H7 (cell line): ENCODE measurements at regions not wholly inside any gene's neighbourhood (a gene's known extent, or its start where the extent isn't known, plus 50 kb on each side); places are given as distances from the start of the nearest gene placed in this dataset.
"Not testable (repeated sequence)": the region's sequence is repeated elsewhere in the genome, so short reads cannot be mapped to it uniquely, and the experiment has no call there.

Experiments
- DNase-seq: peaks from one replicate; pipeline ENCODE4 v3.0.0; 2012
- H3K27me3 ChIP-seq: 2 replicates; pipeline ENCODE4 v1.6.0; 2011; ENCODE audit warnings: mild to moderate bottlenecking, low read length; ENCODE audit not compliant: control insufficient read depth, insufficient read depth
- H3K36me3 ChIP-seq: replicated peaks from 2 replicates; pipeline ENCODE4 v1.5.1; 2011; ENCODE audit warnings: low read length; ENCODE audit not compliant: control insufficient read depth, insufficient read depth
- H3K4me3 ChIP-seq: 2 replicates; pipeline ENCODE4 v1.5.1; 2011; ENCODE audit warnings: low read depth, mild to moderate bottlenecking, control low read depth, low read length, moderate library complexity; ENCODE audit not compliant: insufficient read depth

GRCh38 chr2:155502766-155503165, 804.3 kb downstream of the KCNJ3 start:
- Histone ChIP-seq H3K4me3 (no peak overlapping the region), H3K36me3 (no peaks in the 10 kb centered on the region), H3K27me3 (no peaks in the 10 kb centered on the region)
- DNase-seq: no peak

DNA sequence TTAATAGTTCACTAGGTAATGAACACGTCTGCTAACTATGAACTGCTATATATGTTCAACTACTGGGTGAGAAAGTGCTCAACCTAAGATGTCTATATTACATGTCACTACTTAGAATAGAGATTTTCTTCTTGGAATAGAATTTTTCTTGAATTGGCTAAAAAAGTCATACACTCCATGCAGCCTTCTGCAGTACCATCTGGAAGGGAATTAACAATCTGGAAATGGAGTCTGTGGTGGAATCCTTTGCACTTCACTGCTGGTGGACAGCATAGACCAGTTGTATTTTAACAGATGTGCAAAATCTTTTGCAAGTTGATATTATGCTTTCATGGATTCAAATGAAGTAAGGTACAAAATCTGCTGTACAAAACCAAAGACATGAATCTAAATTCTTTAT, 799.6 kb downstream of the KCNJ3 start:
- H3K36me3 ChIP-seq: no peaks in the 10 kb centered on the region

GRCh38 chr2:155494744-155495143, 796.2 kb downstream of the KCNJ3 start:
- no peak for DNase-seq
- Histone ChIP-seq H3K36me3 (no peaks in the 10 kb centered on the region), H3K27me3 (no peaks in the 10 kb centered on the region), H3K4me3 (no peak overlapping the region)

More for the DNA sequence above, 799.6 kb downstream of the KCNJ3 start:
- no peak overlapping the region for H3K4me3 ChIP-seq
- DNase-seq: no peak
- H3K27me3 ChIP-seq: no peaks in the 10 kb centered on the region

DNA sequence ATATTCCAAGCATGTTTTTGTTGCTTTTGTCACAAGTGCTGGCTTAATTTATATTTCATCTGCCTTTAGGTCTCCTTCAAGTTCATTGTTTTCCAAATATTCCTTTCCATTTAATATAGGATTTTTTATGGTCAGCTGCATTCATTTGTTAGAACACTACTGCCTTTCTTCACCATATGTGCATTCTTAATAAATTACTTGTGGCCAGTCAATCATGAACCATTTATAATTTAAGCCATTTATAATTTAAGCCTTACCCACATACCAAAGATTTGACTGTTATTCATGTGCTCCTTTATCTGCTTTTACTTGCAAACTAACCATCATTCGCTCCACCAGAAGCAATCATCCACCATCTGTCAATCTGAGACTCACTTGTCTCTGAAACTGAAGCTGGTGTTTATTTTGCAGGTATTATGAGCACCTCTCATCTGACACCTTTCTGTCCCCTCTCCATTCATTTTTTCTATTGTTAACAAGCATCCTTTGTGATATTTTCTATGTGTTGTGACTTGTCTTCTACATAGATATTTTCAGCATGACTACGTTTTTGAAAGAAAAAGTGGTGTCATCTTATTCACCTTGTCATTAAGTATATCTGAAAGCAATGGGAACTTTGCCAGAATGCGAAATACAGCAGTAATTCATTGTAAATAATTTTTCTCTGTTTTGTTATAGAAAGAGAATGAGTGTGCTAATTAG, 786.8 kb downstream of the KCNJ3 start:
- Histone ChIP-seq H3K27me3 (no peaks in the 10 kb centered on the region), H3K36me3 (no peaks in the 10 kb centered on the region), H3K4me3 (no peak overlapping the region)
- DNase-seq: no peak

DNA sequence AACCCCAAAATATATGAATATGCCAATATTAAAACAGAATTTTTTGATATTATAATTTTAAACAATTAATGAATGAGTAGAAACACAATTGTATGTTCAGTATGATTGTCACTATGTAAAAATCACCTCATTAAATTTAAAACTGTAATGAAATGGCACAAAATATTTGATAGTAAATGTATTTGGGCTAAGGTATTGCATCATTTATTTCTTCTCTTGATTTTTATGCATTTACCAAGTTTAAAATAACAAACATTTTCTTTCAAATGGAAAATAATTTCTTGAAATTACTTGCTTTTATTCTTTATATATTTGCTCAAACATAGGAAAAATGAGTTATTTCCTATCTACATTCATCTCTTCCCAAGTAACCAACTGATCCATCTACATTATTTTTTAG, 782.6 kb downstream of the KCNJ3 start:
- Histone ChIP-seq H3K4me3 (no peak overlapping the region), H3K36me3 (no peaks in the 10 kb centered on the region), H3K27me3 (no peaks in the 10 kb centered on the region)
- DNase-seq: no peak

- not testable (repeated sequence) for DNase-seq, H3K36me3 ChIP-seq, H3K27me3 ChIP-seq, H3K4me3 ChIP-seq
Measured at GRCh38 chr2:155472018-155472417, 773.5 kb downstream of the KCNJ3 start.

DNA sequence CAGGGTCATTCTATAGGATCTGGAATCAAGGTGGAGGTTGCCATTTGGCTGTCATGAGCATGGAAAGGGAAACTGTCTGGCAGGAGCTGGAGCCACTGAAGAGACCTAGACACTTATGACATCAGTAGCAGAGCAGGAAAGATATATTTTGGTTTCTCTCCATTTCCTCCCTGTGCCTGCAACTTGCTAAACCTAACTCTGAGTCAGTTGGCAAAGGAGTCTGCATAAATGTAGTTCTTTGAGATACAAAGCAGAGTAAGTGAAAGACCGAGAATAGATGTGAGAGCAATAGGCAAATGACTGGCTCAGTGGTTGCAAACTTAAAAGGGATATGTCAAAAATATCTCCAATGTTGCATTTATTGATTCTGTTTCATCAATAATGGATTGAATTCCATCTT, 757.7 kb downstream of the KCNJ3 start:
- DNase-seq: no peak
- no peak overlapping the region for H3K4me3 ChIP-seq
- H3K36me3 ChIP-seq: no peaks in the 10 kb centered on the region
- no peaks in the 10 kb centered on the region for H3K27me3 ChIP-seq

- Histone ChIP-seq H3K36me3 (no peaks in the 10 kb centered on the region), H3K27me3 (no peaks in the 10 kb centered on the region), H3K4me3 (no peak overlapping the region)
- DNase-seq: no peak
Measured at GRCh38 chr2:155442755-155443372, 744.4 kb downstream of the KCNJ3 start.

GRCh38 chr2:155442088-155442487, 743.6 kb downstream of the KCNJ3 start:
- Histone ChIP-seq H3K27me3 (no peaks in the 10 kb centered on the region), H3K36me3 (no peaks in the 10 kb centered on the region), H3K4me3 (no peak overlapping the region)
- DNase-seq: no peak

GRCh38 chr2:155431004-155431507, 732.6 kb downstream of the KCNJ3 start:
- H3K36me3 ChIP-seq: no peaks in the 10 kb centered on the region
- no peaks in the 10 kb centered on the region for H3K27me3 ChIP-seq
- no peak for DNase-seq
- H3K4me3 ChIP-seq: no peak overlapping the region

DNA sequence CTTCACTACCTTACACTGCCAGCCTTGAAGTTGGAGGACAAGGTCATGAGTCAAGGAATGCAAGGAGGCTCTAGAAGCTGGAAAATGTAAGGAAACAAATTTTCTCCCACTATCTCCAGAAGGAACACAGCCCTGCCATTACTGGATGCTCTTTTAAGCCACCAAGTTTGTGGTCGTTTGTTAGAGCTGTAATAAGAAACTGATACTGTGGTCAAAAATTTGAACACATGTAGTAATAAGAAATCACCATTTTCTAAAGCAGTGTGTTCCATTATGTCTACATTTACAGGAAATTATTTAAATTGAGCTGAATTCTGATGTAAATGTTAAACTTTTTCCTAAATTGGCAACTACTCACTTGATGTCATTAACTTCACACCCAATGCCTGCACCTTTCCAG, 729.0 kb downstream of the KCNJ3 start:
- Histone ChIP-seq H3K4me3 (no peak overlapping the region), H3K36me3 (no peaks in the 10 kb centered on the region), H3K27me3 (peaks cover 2% of the 10 kb centered on the region)
- no peak for DNase-seq

DNA sequence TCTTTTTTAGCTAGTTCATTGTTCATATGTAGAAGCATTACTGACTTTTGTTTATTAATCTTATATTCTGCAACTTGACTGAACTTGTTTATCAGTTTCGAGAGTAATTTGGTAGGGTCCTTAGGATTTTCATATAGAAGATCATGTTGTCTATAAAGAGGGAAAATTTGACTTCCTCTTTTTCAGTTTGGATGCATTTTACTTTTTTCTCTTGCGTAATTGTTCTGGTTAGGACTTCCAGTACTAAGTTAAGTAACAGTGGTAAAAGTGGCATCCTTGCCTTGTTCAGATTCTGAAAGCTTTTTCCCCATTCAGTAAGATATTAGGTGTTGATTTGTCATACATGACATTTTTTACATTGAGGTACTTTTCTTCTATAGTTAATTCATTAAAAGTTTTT, 726.0 kb downstream of the KCNJ3 start:
- no peak overlapping the region for H3K4me3 ChIP-seq
- H3K27me3 ChIP-seq: peaks cover 24% of the 10 kb centered on the region
- DNase-seq: no peak
- H3K36me3 ChIP-seq: no peaks in the 10 kb centered on the region

GRCh38 chr2:155418753-155419152, 720.3 kb downstream of the KCNJ3 start:
- no peak for DNase-seq
- Histone ChIP-seq H3K36me3 (no peaks in the 10 kb centered on the region), H3K27me3 (peaks cover 49% of the 10 kb centered on the region), H3K4me3 (no peak overlapping the region)

- H3K36me3 ChIP-seq: no peaks in the 10 kb centered on the region
- DNase-seq: no peak
- H3K4me3 ChIP-seq: no peak overlapping the region
- peaks cover 10% of the 10 kb centered on the region for H3K27me3 ChIP-seq
Measured at GRCh38 chr2:155412598-155412997, 714.1 kb downstream of the KCNJ3 start.

- DNase-seq: no peak
- no peaks in the 10 kb centered on the region for H3K27me3 ChIP-seq
- no peak overlapping the region for H3K4me3 ChIP-seq
- no peaks in the 10 kb centered on the region for H3K36me3 ChIP-seq
Measured at GRCh38 chr2:155404433-155405002, 706.0 kb downstream of the KCNJ3 start.
